ENCODE measurements at regions not wholly inside any gene's neighbourhood (a gene's known extent, or its start where the extent isn't known, plus 50 kb on each side); places are given as distances from the start of the nearest gene placed in this dataset.

DNA sequence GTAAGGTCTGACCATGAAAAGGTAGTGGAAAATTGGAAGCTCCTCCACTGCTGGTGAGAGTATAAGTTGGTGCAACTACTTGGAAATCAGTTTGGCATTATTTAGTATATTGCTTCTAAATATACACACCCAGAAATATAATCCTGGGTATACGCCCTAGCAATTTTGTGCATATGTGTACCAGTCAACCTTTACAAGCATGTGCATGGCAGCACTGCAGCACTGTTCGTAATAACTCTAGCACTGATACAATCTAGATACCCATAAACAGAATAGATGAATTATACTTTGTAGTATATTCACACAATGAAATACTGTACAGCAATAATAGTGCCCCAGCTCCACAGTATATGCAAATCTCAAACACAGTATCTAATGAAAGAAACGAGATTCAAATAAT lies 265.9 kb downstream of the EMP1 start:
- no peaks in the 10 kb centered on the region for H3K4me1 Mint-ChIP-seq
- H3K36me3 Mint-ChIP-seq: no peaks in the 10 kb centered on the region
- H3K27me3 Mint-ChIP-seq: peaks cover 9 to 12% of the 10 kb centered on the region in 2 donors
- no peaks in the 10 kb centered on the region for H3K9me3 Mint-ChIP-seq
- DNase-seq (no peak), ATAC-seq (replicated peaks) (no peak)
- no peak overlapping the region for H3K27ac Mint-ChIP-seq
- no peak overlapping the region for H3K4me3 Mint-ChIP-seq

- Mint-ChIP-seq H3K27ac (no peak overlapping the region), H3K4me1 (no peaks in the 10 kb centered on the region), H3K27me3 (peaks cover 20 to 27% of the 10 kb centered on the region in 2 donors), H3K9me3 (no peaks in the 10 kb centered on the region), H3K36me3 (no peaks in the 10 kb centered on the region), H3K4me3 (no peak overlapping the region)
- DNase-seq (no peak), ATAC-seq (replicated peaks) (no peak)
Observed at GRCh38 chr12:13455778-13456144, 259.2 kb downstream of the EMP1 start.

DNA sequence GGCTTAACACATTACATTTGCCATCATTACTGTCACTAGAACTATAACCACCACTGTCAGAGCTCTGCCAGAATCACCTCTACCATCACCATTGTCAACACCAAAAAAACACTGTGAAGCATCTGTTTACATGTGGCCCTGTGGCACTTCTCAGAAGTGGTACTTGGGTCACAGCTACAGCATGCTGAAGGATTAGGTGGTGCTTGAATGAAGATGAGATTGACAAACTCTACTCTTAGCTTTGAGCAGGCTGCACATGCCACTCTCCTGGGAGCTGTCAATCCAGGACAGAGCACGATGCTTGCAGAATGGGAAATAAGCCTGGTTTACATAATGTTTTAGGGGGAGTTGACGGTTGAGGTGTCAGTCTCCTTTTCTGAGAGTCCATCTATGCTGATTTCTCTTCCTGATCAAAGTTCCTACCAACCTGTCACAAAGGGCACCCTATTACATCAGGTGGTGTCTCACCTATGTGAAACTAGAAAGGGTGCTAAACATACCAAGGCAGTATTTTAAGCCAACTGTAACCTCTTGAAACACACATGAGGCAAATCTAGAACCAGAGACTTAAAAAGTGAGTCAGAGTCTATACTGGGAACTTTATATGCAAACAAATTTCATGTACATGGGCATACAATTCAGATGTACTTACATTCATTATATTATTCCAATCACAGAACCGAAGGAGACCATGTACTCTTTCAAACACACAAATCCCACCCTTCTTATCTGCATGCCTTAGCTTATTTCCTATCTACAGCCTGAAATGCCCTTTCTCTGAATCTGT lies 258.7 kb downstream of the EMP1 start:
- Mint-ChIP-seq H3K27me3 (peaks cover 17 to 23% of the 10 kb centered on the region in 2 donors), H3K9me3 (no peaks in the 10 kb centered on the region), H3K27ac (no peak overlapping the region), H3K36me3 (no peaks in the 10 kb centered on the region), H3K4me3 (no peak overlapping the region), H3K4me1 (no peaks in the 10 kb centered on the region)
- DNase-seq: no peak
- ATAC-seq (replicated peaks): no peak

- peaks cover 11 to 14% of the 10 kb centered on the region in 2 donors for H3K27me3 Mint-ChIP-seq
- DNase-seq (no peak), ATAC-seq (replicated peaks) (no peak)
- H3K27ac Mint-ChIP-seq: no peak overlapping the region
- no peaks in the 10 kb centered on the region for H3K4me1 Mint-ChIP-seq
- no peaks in the 10 kb centered on the region for H3K36me3 Mint-ChIP-seq
- no peaks in the 10 kb centered on the region for H3K9me3 Mint-ChIP-seq
- H3K4me3 Mint-ChIP-seq: no peak overlapping the region
Observed at GRCh38 chr12:13452955-13453570, 256.5 kb downstream of the EMP1 start.

GRCh38 chr12:13451776-13452175 lies 255.2 kb downstream of the EMP1 start:
- Mint-ChIP-seq H3K4me3 (no peak overlapping the region), H3K27me3 (peaks cover 11 to 13% of the 10 kb centered on the region in 2 donors), H3K27ac (no peak overlapping the region), H3K36me3 (no peaks in the 10 kb centered on the region), H3K9me3 (no peaks in the 10 kb centered on the region), H3K4me1 (no peaks in the 10 kb centered on the region)
- DNase-seq (no peak), ATAC-seq (replicated peaks) (no peak)

DNA sequence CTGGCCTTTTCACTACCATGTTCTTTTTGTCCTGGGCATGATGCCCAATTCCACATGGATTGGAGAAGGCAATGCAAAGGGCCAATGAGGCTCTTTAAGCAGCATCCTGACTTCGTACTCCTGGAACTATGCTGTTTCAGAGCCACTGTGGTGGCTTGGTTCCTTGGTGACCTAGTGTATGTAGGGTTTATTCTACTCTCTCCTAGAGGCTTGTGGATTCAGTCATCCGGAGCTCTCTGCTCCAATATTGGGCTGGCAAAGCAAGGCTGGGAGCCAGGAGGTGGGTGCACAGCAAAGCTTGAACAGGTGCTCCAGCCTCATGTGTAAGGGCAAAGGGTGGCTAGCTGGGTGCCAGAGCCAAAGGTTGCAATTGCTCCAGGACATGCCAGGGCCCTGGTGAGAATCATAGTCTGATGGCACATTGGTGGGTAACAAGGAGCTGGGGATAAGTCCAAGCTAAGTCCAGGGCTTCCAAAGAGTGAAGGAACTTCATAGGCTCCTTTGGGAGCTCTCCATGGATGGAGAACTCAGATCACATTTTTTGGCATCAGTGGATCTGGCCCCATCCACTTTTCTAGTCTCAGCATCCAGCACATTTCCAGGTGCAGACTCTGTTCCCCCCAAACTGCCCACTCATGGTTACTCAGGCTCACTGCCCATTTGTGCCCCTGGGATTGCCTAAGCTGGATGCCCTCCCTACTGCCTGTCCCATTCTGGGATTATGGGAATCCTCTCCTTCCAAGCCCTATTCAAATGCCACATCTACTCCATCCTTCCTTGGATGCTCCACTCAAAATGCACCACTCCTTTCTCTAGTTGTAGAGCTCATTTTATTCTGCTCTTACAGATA lies 253.9 kb downstream of the EMP1 start:
- no peak overlapping the region for H3K4me3 Mint-ChIP-seq
- H3K4me1 Mint-ChIP-seq: no peaks in the 10 kb centered on the region
- ATAC-seq (replicated peaks) (no peak), DNase-seq (no peak)
- no peak overlapping the region for H3K27ac Mint-ChIP-seq
- peaks cover 0 to under 1% of the 10 kb centered on the region in 2 donors for H3K27me3 Mint-ChIP-seq
- H3K9me3 Mint-ChIP-seq: no peaks in the 10 kb centered on the region
- H3K36me3 Mint-ChIP-seq: no peaks in the 10 kb centered on the region

DNA sequence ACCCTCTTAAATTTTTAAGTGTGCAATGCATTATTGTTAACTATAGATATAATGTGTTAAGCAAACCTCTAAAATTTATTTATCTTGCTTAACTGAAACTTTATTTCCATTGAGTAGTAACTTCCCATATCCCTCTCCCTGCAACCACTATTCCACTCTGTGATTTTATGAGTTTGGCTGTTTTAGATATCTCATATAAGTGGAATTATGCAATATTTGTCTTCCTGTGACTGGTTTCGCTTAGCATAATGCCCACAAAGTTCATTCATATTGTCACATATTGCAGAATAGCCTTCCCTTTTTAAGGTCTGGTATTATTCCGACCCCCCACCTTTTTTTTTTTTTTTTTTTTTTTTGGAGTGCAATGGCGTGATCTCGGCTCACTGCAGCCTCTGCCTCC lies 247.6 kb downstream of the EMP1 start:
- no peaks in the 10 kb centered on the region for H3K36me3 Mint-ChIP-seq
- H3K9me3 Mint-ChIP-seq: no peaks in the 10 kb centered on the region
- ATAC-seq (replicated peaks) (no peak), DNase-seq (no peak)
- no peaks in the 10 kb centered on the region for H3K4me1 Mint-ChIP-seq
- H3K27me3 Mint-ChIP-seq: peaks cover 0 to 6% of the 10 kb centered on the region in 2 donors
- H3K4me3 Mint-ChIP-seq: no peak overlapping the region
- H3K27ac Mint-ChIP-seq: no peak overlapping the region

DNA sequence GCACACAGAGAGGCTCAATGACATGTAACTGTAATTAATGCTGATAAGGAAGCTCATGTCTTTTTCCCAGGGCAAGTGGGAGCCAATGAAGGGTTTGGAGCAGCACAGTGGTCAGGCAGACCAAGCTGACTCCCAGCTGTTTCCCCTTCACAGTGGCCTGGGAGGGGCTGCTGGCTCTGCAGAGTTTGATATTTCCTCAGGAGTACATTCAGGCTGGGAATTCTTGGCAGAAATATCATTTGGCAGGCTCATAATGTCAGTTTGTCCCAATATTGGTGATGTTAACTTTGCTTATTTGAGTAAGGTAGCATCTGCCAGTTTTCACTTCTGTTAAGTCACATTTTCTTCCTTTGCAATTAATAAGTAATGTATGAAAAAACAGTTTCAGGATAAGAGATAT lies 247.0 kb downstream of the EMP1 start:
- Mint-ChIP-seq H3K9me3 (no peaks in the 10 kb centered on the region), H3K4me3 (no peak overlapping the region), H3K27ac (no peak overlapping the region), H3K27me3 (peaks cover 0 to 6% of the 10 kb centered on the region in 2 donors), H3K36me3 (no peaks in the 10 kb centered on the region), H3K4me1 (no peaks in the 10 kb centered on the region)
- ATAC-seq (replicated peaks) (no peak), DNase-seq (no peak)

GRCh38 chr12:13443028-13443427 lies 246.5 kb downstream of the EMP1 start:
- Mint-ChIP-seq H3K4me3 (no peak overlapping the region), H3K4me1 (no peaks in the 10 kb centered on the region), H3K9me3 (no peaks in the 10 kb centered on the region), H3K27ac (no peak overlapping the region), H3K27me3 (peaks cover 0 to 6% of the 10 kb centered on the region in 2 donors), H3K36me3 (no peaks in the 10 kb centered on the region)
- DNase-seq (no peak), ATAC-seq (replicated peaks) (no peak)

GRCh38 chr12:13442457-13442856 lies 245.9 kb downstream of the EMP1 start:
- H3K4me1 Mint-ChIP-seq: no peaks in the 10 kb centered on the region
- H3K27ac Mint-ChIP-seq: no peak overlapping the region
- peaks cover under 1 to 6% of the 10 kb centered on the region in 2 donors for H3K27me3 Mint-ChIP-seq
- DNase-seq (no peak), ATAC-seq (replicated peaks) (no peak)
- no peaks in the 10 kb centered on the region for H3K9me3 Mint-ChIP-seq
- H3K4me3 Mint-ChIP-seq: no peak overlapping the region
- H3K36me3 Mint-ChIP-seq: no peaks in the 10 kb centered on the region

DNA sequence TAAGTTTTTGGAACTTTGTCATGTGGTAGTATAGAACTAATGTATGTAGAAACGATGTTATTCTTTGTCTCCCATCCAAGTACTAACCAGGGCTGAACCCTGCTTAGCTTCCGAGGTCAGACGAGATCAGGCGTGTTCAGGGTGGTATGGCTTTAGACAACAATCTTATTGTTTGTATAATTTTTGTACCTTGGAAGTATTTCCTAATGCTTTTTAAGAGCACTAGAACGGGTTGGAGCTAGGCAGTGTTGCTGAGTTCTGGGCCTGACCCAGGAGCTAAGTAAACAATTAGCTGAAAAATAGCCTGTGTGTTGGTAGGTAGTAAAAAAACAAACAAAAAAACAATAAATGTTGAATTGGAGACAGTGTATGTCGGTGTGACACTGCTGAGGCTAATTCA lies 244.3 kb downstream of the EMP1 start:
- Mint-ChIP-seq H3K4me3 (no peak overlapping the region), H3K27ac (no peak overlapping the region), H3K27me3 (peaks cover 11 to 12% of the 10 kb centered on the region in 2 donors), H3K4me1 (peaks cover 0 to 5% of the 10 kb centered on the region in 2 donors), H3K36me3 (no peaks in the 10 kb centered on the region), H3K9me3 (no peaks in the 10 kb centered on the region)
- no peak for DNase-seq
- no peak for ATAC-seq (replicated peaks)

DNA sequence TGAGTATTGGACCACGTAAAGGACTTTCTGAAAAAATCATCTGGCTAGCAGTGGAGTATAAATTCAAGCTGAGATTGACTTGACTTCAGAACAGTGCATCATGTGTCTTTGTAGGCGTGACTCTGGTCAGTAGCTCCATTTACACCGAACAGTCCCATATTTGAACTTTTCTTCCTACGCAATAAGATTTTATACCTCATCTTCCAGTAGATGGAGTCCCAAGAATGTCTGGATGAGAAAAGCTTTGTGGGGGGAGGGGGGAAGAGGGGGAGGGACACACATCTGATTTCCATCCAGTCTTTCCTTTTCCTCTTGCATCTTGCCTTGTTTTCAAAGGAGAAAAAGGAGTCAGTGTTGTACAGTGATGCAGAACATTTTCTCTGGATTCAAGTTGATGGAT lies 241.0 kb downstream of the EMP1 start:
- H3K27me3 Mint-ChIP-seq: peaks cover 12 to 15% of the 10 kb centered on the region in 2 donors
- peaks cover 0 to 5% of the 10 kb centered on the region in 2 donors for H3K4me1 Mint-ChIP-seq
- ATAC-seq (replicated peaks): no peak
- DNase-seq: no peak
- no peak overlapping the region for H3K4me3 Mint-ChIP-seq
- no peaks in the 10 kb centered on the region for H3K9me3 Mint-ChIP-seq
- H3K36me3 Mint-ChIP-seq: no peaks in the 10 kb centered on the region
- H3K27ac Mint-ChIP-seq: no peak overlapping the region

GRCh38 chr12:13436696-13437391 lies 240.3 kb downstream of the EMP1 start:
- H3K9me3 Mint-ChIP-seq: no peaks in the 10 kb centered on the region
- no peak overlapping the region for H3K27ac Mint-ChIP-seq
- H3K36me3 Mint-ChIP-seq: no peaks in the 10 kb centered on the region
- peaks cover 0 to 5% of the 10 kb centered on the region in 2 donors for H3K4me1 Mint-ChIP-seq
- no peak for ATAC-seq (replicated peaks)
- H3K4me3 Mint-ChIP-seq: no peak overlapping the region
- DNase-seq: no peak
- peaks cover 12 to 15% of the 10 kb centered on the region in 2 donors for H3K27me3 Mint-ChIP-seq

DNA sequence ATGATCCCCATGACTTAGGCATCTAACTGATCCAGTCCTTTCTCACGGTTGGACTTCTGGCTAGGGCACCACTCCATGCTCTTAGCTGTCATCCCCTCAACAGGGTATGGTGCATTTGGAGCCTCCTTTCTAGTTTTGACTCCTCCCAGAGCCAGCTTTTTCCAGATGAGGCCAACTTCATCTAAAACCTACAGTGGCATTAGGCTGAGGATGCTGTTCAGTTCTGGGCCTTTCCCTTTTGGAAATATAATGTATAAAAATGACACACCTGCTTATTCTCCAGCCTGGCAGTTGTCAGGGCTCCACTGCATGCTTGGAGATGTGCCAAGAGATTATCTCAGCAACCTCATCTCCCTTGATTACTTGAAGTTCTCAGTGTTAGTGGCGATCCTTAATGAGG lies 239.7 kb downstream of the EMP1 start:
- Mint-ChIP-seq H3K9me3 (no peaks in the 10 kb centered on the region), H3K4me3 (no peak overlapping the region), H3K36me3 (no peaks in the 10 kb centered on the region), H3K4me1 (peaks cover 0 to 5% of the 10 kb centered on the region in 2 donors), H3K27ac (no peak overlapping the region), H3K27me3 (peaks cover 12 to 15% of the 10 kb centered on the region in 2 donors)
- ATAC-seq (replicated peaks) (no peak), DNase-seq (no peak)
